ENCODE measurements at regions not wholly inside any gene's neighbourhood (a gene's known extent, or its start where the extent isn't known, plus 50 kb on each side); places are given as distances from the start of the nearest gene placed in this dataset.

DNA sequence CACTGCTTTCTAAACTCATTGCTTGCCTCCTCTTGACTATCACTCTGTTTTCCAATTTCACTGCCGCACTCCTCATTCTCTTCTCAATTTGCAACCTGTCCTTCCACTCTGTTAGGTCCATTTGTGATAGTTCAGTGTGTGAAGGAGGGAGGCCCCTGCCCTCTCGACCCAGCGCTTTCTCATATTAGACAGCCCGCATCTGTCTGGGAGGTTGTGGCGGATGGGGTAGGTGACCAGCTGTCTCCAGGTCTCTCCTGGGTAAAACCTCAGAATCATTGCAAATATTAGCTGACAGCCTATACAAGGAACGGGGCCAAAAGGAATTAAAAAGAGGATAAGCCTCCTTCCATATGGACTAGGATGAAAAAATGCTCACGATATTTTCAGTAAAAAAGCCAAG, 358.3 kb downstream of the SHQ1 start:
- no peak for DNase-seq (ENCODE audit: low read depth)

DNA sequence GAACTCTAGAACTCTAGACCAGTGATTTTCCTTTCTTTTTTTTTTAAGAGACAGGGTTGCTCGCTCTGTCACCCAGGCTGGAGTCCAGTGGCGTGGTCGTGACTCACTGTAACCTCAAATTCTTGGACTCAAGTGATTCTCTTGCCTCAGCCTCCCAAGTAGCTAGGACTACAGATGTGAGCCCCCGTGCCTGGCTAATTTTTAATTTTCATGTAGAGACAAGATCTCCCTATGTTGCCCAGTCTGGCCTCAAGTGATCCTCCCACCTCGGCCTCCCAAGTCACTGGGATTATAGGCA, 359.6 kb downstream of the SHQ1 start:
- no peak for DNase-seq (ENCODE audit: low read depth)

DNA sequence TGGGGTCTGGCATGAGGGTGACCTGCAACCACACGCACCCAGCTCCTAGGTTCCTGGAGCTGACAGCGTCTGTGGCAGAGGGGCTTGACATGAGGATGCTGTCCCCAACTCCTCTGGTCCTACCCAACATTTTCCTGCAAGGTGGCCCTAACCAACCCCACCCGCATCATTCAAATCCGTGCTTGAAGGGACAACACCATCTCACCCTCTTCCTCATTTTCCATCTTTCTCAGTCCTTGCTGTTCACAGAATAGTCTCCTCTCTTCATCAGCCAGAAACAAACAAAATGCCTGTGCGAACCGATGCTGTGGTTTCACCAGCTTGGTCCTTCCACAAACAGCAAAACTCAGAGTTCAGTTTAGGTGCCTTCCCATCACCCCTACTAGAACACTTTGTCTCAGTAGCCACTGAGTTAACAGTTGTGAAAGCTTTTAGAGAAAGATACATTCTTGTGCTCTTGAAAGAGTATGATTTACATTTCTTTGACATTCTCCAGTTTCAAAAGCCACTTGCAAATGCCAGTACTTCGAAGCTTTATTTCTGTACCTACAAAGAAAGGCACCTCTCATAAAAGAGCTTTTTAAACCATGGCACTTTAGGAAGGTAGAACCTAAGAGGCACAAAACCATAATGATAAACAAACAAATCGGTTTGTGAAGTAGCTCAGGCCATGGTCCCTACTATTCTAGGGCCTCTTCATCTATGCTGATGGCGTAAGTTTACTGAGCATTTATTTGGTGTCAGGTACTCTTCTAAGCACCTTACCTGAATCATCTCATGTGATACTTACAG, 360.1 kb downstream of the SHQ1 start:
- no peak for DNase-seq (ENCODE audit: low read depth)

- peak; percentile 15 for DNase-seq (ENCODE audit: low read depth)
Measured at GRCh38 chr3:72487078-72487765, 361.0 kb downstream of the SHQ1 start.

GRCh38 chr3:72485641-72486040, 362.6 kb downstream of the SHQ1 start:
- DNase-seq (ENCODE audit: low read depth): no peak

GRCh38 chr3:72483554-72484104, 364.6 kb downstream of the SHQ1 start:
- DNase-seq (ENCODE audit: low read depth): no peak

DNA sequence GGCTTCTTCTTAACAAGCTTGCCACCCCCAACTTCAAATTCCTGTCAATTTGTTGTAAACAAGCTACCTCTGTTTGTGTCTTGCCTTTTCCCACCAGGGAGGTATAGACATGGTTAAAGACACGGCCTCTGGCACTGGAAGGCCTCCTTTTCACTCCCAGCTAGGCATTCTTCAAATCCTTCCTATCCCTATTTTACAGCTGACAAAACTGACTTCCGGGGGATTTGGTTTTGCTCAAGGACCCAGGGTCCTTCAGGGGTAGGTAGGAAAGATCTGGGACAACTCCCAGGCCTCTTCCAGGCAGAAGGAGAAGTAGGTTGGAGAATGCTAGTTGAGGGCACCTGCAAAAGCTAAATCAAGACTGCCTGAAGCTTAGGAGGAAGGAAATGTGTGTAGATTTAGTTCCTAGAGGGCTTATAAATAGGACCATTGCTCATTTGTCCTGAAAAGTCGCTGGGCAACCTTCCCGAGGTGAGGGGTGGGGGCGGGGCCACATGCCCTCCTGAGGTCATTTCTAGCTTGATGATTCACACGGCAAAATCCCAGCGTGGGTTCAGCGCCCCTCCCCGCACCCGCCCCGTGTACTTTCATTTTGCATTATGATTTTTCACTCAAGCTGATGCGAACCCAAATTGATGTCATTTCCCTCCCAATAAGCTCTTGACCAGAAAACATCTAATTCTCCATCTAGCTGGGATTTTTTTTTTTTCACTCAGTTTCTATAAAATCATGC, 365.5 kb downstream of the SHQ1 start:
- peak; percentile 73 for DNase-seq (ENCODE audit: low read depth)

DNA sequence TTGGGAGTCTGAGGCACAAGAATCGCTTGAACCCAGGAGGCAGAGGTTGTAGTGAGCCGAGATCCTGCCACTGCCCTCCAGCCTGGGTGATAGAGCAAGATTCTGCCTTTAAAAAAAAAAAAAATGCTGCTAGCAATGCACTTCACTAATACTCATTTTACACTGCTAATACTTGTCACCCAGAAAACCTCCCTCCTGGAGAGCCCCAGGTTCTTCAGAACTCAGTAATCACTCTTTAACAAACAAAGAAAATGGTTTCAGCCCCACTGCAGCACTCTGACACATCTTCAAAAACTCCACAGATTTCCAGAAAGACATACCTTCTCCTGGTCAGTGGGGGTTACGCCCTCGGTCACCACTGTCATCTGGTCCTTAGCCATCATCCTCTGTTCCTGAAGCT, 366.7 kb downstream of the SHQ1 start:
- DNase-seq (ENCODE audit: low read depth): no peak

DNA sequence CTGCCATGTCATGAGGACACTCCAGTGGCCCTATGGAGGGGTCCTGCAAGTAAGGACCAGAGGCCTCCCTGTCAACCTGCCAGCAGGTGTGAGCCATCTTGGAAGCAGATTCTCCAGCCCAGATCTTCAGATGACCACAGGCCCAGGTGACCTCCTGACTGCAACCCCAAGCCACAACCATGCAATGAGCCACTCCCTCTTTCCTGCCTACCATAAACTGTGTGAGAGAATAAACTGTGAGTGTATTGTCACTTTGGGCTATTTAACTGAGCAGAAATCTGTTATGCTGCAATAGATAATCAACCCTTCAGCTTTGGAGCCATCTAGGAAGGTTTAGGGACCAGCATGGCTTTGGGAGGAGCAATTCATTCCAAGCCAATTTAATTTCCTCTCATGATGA, 367.9 kb downstream of the SHQ1 start:
- no peak for DNase-seq (ENCODE audit: low read depth)

DNA sequence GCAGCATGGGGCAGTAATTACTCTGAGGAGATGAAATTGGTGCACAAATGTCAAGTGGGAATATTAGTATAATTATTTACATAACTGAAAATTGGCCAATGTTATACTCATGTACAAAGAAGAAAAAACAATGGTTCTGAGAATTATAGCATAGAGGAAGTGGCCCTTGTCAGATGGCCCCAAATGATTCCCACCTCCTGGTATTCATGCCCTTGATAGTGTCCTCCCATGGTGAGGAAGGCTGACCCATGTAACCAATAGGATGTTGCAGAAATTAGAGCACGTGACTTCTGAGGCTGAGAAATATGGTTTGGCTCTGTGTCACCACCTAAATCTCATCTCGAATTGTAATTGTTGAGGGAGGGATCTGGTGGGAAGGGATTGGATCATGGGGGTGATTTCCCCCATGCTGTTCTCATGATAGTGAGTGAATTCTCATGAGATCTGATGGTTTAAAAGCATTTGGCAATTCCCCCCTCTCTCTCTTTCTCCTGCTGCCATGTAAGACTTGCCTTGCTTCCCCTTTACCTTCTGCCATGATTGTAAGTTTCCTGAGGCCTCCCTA, 368.5 kb downstream of the SHQ1 start:
- no peak for DNase-seq (ENCODE audit: low read depth)

DNA sequence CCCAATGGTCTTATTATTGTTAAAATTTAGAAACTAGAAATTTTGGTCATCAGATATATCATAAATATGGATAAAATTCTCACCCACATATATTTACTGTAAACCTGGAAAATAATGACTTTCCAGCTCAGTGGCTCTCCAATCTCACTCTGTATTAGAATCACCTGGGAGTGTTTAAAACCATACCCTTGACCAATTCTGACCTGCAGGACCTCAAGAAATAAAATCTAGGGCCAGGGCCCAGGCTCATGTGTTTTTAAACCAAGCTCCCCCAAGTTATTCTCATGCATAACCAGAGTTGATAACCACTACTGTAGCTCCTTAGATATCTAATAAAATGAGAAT, 372.1 kb downstream of the SHQ1 start:
- no peak for DNase-seq (ENCODE audit: low read depth)

- DNase-seq (ENCODE audit: low read depth): no peak
Measured at GRCh38 chr3:72475258-72476138, 372.7 kb downstream of the SHQ1 start.

GRCh38 chr3:72474775-72475174, 373.5 kb downstream of the SHQ1 start:
- no peak for DNase-seq (ENCODE audit: low read depth)

DNA sequence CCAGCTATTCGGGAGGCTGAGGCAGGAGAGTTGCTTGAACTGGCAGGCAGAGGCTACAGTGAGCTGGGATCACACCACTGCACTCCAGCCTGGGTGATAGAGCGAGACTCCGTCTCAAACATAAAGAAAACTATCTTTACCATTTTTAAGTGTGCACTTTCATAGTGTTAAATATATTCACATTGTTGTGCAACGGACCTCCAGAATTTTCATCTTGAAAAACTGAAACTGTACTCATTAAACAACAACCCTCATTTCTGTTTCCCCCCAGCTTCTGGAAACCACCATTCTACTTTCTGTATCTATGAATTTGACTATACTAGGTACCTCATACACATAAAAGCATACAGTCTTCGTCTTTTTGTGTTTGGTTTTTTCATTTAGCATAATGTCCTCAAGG, 375.1 kb downstream of the SHQ1 start:
- DNase-seq (ENCODE audit: low read depth): no peak

DNA sequence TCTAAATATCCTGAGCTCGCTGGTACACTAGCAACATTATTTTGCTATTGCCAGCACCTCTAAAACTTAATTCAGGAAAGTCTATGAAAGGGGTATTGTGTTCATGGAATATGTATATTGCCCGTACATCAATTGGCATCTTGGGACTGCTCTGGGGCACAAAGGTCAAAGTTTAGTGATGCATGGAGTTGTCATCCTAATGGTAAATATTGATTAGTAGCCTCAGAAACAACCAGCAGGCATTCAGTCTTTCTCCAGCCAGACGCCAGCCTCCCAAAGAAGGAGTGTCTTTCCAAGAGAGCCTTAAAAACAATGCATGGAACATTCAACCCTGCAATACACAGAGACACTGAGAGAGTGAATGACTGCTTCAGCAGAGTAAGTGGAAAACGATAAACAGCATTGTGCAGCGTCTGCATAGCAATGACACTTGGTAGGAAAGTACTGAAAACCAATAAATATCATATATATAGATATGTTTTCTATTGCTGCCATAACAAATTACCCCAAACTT, 377.3 kb downstream of the SHQ1 start:
- no peak for DNase-seq (ENCODE audit: low read depth)

DNA sequence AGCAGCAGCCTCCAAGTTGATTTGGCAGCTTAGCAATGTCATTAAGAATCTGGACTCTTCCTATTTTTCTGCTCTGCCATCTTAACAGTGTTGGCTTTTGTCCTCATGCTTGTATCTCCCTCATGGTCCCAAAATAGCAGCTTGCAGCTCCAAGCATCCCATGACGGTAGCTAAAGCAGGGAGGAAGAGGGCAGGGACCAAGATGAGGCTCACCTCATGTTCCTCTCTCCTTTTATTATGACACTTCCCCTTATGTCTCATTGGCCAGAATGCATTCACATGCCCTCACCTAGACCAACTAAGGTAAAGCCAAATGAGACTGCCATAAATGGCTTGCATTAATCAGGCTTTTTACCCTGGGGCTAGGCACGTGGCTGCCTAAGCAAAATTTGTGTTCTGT, 382.4 kb downstream of the SHQ1 start:
- DNase-seq (ENCODE audit: low read depth): no peak

GRCh38 chr3:72463083-72463482, 385.2 kb downstream of the SHQ1 start:
- DNase-seq (ENCODE audit: low read depth): no peak

DNA sequence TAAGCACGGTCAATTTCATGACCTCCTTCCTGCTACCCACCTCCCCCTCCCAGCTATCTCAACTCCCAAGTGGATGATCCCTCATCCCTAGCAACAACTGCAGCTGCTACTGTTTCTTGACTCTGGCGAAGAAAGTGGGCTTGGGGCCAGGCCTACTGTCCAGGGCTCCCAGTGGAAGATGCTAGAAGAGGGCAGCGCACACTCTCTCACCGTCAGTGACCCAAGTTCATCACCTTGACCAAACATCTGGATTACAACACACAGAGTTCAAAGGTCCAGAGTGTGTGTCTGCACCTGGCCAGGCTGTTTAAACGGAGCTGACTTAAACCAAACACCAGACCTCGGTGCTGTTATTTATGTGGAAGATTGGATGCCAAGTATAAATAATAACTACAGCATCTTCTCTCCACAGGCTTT, 385.6 kb downstream of the SHQ1 start:
- no peak for DNase-seq (ENCODE audit: low read depth)

DNA sequence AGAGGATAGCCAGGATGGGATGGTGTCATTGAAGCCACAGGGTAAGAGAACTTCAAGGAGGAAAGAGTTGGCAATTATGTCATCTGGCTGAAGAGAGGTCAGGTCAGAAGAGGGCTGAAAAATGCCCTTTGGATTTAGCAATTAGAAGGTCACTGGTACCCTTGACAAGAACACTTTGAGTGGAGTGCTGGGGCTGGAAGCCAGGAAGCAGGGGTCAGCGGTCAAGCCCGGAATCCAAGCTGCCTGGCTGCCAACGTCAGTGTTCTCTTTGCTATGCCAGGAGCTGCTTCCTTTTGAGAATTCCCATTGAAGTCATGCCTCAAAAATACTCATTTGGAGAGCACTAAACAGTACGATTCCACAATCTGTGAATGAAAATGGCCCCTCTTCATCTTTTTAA, 386.5 kb downstream of the SHQ1 start:
- DNase-seq (ENCODE audit: low read depth): no peak

DNA sequence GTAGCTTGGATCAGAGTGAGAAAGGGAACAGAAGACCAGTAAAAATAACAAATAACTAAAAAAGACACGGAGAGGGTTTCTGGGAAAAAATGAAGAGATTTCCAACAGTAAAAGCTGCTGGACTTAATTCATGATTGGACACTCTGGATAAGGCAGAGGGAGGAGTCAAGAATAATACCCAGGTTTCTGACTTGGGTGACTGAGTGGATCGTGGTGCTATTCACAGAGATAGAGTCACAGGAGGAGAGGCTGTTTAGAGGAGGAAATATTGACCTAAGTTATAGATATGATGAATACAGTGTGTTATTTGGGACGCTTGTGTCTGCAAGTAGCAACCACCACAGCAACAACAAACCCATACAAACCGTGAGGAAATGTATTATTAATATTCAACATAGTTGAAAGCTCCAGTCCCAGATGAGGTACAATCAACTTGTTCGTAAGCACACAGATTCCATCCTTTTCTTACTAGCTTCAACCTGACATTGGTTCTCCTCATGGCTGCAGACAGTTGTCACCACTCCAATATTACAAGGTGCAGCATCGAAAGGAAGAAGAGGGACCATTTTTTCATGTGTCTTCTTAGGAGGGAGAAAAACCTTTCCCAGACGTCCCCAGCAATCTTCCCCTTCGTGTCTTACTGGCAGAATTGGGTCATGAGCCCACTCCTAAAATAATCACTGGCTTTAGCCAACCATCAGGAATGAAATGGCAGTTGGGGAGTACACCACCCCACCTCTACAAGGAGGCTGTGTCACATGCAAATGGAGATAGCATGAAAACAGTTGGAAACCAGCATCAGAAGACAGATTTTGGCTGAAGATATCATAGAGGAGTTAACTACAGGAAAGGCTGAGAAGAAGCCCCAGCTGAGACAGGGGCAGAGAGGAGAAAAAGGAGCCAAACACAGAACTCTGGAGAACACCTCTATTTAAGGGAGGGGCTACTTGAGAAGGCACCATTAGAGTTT, 387.8 kb downstream of the SHQ1 start:
- DNase-seq (ENCODE audit: low read depth): no peak

All from activated T-helper 9 cell treated with anti-CD3 and anti-CD28 coated beads, Interleukin-2, amount 50 U/mL, for 16 hours (primary cell).